ENCODE measurements at regions not wholly inside any gene's neighbourhood (a gene's known extent, or its start where the extent isn't known, plus 50 kb on each side); places are given as distances from the start of the nearest gene placed in this dataset.
A peak's percentile ranks its signal among the peaks of the same experiment; 100 is the strongest.

DNA sequence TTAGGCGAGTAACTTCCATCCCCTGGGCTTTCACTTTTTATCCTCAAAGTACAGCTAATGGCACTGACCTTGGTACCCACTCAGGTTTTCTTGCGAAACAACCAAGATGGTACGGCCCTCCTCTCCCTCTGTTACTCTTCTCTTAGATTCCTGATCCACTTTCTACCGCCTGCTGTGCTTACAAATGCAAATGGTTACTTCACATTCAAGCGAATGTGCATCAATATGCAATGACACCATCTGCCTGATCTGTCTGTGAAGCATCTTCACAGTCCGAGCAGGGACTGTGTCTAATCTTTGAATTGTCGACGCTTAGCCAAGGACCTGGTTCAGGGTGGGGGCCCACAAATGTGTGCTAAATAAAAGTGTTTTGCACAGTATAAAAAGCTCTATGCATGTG is 112.2 kb downstream of the TRIB2 start:
- no peaks in the 10 kb centered on the region for H3K79me2 ChIP-seq (ENCODE audit: control insufficient read depth in 1 of 2, insufficient read depth in 2 of 2, low read length in 2 of 2)
- CTCF ChIA-PET (ENCODE audit: partially characterized antibody) = interaction anchor here (0.6 kb wide), 1 partner anchor 122 kb away, joined by 3 read pairs; no protein-coding TSS in a partner anchor

More for the DNA sequence above, 112.2 kb downstream of the TRIB2 start:
- Histone ChIP-seq H4K5ac (ENCODE audit: insufficient read length, low read depth, low read length) (no peak overlapping the region), H3K18ac (ENCODE audit: extremely low read depth, low read length) (no peak overlapping the region), H3K9ac (replicated peaks in 1 of 4; ENCODE audit: extremely low read depth in 1 of 4, low read depth in 3 of 4, low read length in 3 of 4) (no peak overlapping the region), H3K23me2 (ENCODE audit: low read depth, low read length) (no peaks in the 10 kb centered on the region), H2BK120ac (replicated peaks; ENCODE audit: low read depth, low read length) (no peak overlapping the region), H3K14ac (ENCODE audit: insufficient read length) (no peak overlapping the region), H3K4ac (replicated peaks; ENCODE audit: insufficient read length, low read depth, low read length) (no peak overlapping the region), H2AK5ac (ENCODE audit: low read depth, low read length) (no peak overlapping the region), H3K23ac (ENCODE audit: insufficient read length) (no peak overlapping the region), H3K36me3 (ENCODE audit: control insufficient read depth in 2 of 4, insufficient read depth in 4 of 4, low read length in 3 of 4) (no peaks in the 10 kb centered on the region), H3K27ac (ENCODE audit: low read depth, low read length) (no peak overlapping the region), H4K20me1 (replicated peaks in 1 of 2; ENCODE audit: control insufficient read depth in 1 of 2, insufficient read depth in 2 of 2, low read length in 2 of 2) (no peaks in the 10 kb centered on the region), H3K4me3 (ENCODE audit: extremely low read depth in 1 of 4, insufficient read depth in 2 of 4, low read depth in 3 of 4, low read length in 4 of 4) (no peak overlapping the region), H3K56ac (replicated peaks; ENCODE audit: insufficient read length, low read depth, low read length) (no peak overlapping the region), H3K9me3 (ENCODE audit: insufficient read depth in 2 of 2, low read depth in 1 of 2, low read length in 1 of 2) (no peaks in the 10 kb centered on the region), H2BK20ac (ENCODE audit: low read length) (no peak overlapping the region), H2AFZ (ENCODE audit: low read length) (no peak overlapping the region), H4K8ac (ENCODE audit: extremely low read depth, insufficient read depth, low read length) (no peak overlapping the region), H2BK5ac (ENCODE audit: low read depth, low read length) (no peak overlapping the region), H4K91ac (replicated peaks; ENCODE audit: insufficient read length, low read length) (no peak overlapping the region), H2BK15ac (ENCODE audit: low read length) (no peak overlapping the region), H3K27me3 (replicated peaks in 1 of 4; ENCODE audit: control insufficient read depth in 3 of 4, extremely low read depth in 1 of 4, insufficient read depth in 3 of 4, low read length in 3 of 4) (no peaks in the 10 kb centered on the region), H3K4me1 (replicated peaks in 1 of 4; ENCODE audit: control insufficient read depth in 3 of 4, insufficient read depth in 4 of 4, low read length in 3 of 4) (peaks cover 0 to 6% (median 4%) of the 10 kb centered on the region in 4 experiments; a peak in 3 of 7 replicates), H3K79me1 (ENCODE audit: low read depth, low read length) (no peaks in the 10 kb centered on the region), H3K4me2 (ENCODE audit: insufficient read depth in 1 of 2, low read depth in 2 of 2, low read length in 2 of 2) (peak overlapping the region; percentile 19 to 39; a peak in 2 of 4 replicates), H2BK12ac (ENCODE audit: low read depth, low read length) (no peak overlapping the region)
- POLR2A ChIA-PET (ENCODE audit: partially characterized antibody) = no interaction called here
- 66% methylated on average over 8 of the region's 8 CpGs; no CpG with 5 or more reads in 1 of the 2 experiments for WGBS, 2 experiments (ENCODE audit: extremely low coverage in 1 of 2, insufficient coverage in 1 of 2, insufficient read length in 1 of 2, insufficient replicate concordance in 2 of 2, low coverage in 1 of 2, low lambda C conversion rate in 2 of 2, missing lambda C conversion rate in 1 of 2)
- FAIRE-seq (no peak), DNase-seq (ENCODE audit: low read depth in 1 of 2, low spot score in 2 of 2) (no peak)
- peak; percentile 62; the same call in 1 of the 2 replicates for TF ChIP-seq CEBPB (IDR thresholded peaks at IDR 0.05; ENCODE audit: low read depth, low read length)
- TF ChIP-seq, protein P1, sequence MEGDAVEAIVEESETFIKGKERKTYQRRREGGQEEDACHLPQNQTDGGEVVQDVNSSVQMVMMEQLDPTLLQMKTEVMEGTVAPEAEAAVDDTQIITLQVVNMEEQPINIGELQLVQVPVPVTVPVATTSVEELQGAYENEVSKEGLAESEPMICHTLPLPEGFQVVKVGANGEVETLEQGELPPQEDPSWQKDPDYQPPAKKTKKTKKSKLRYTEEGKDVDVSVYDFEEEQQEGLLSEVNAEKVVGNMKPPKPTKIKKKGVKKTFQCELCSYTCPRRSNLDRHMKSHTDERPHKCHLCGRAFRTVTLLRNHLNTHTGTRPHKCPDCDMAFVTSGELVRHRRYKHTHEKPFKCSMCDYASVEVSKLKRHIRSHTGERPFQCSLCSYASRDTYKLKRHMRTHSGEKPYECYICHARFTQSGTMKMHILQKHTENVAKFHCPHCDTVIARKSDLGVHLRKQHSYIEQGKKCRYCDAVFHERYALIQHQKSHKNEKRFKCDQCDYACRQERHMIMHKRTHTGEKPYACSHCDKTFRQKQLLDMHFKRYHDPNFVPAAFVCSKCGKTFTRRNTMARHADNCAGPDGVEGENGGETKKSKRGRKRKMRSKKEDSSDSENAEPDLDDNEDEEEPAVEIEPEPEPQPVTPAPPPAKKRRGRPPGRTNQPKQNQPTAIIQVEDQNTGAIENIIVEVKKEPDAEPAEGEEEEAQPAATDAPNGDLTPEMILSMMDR (IDR thresholded peaks at IDR 0.05; ENCODE audit: control extremely low read depth in 1 of 3, insufficient read depth in 1 of 3, low read depth in 1 of 3, low read length in 3 of 3) = no peak
- TF ChIP-seq ASH2L (IDR thresholded peaks at IDR 0.05; ENCODE audit: low read length) = no peak
- no peak for TF ChIP-seq CBX8 (IDR thresholded peaks at IDR 0.05; ENCODE audit: borderline replicate concordance, low read depth, low read length)
- TF ChIP-seq TAF1 (IDR thresholded peaks at IDR 0.05; ENCODE audit: low read depth, low read length) = no peak
- no peak for TF ChIP-seq POU5F1 (IDR thresholded peaks at IDR 0.05; ENCODE audit: low read depth, low read length)
- 0 out of 2 replicates have a peak, but pooled peaks have one; percentile 27 for TF ChIP-seq TEAD4 (IDR thresholded peaks at IDR 0.05; ENCODE audit: low read depth, low read length)
- no peak for TF ChIP-seq EGR1 (IDR thresholded peaks at IDR 0.05; ENCODE audit: borderline replicate concordance, low read depth, low read length)
- no peak for TF ChIP-seq CBX5 (IDR thresholded peaks at IDR 0.05; ENCODE audit: low read depth, low read length)
- no peak for TF ChIP-seq NANOG (IDR thresholded peaks at IDR 0.05; ENCODE audit: insufficient read depth, low read depth, low read length, poor library complexity, severe bottlenecking)
- TF ChIP-seq NRF1 (IDR thresholded peaks at IDR 0.05; ENCODE audit: low read depth, low read length) = no peak
- TF ChIP-seq YY1 (IDR thresholded peaks at IDR 0.05; ENCODE audit: low read depth, low read length) = no peak

Measured in H1 (cell line).